C4-2B (cell line): ENCODE measurements at regions not wholly inside any gene's neighbourhood (a gene's known extent, or its start where the extent isn't known, plus 50 kb on each side); places are given as distances from the start of the nearest gene placed in this dataset.

ENCODE experiments used
- ZFX ChIP-seq: fragments of 450-650 bp; IDR thresholded peaks from 2 replicates; pipeline ENCODE4 v1.6.1; 2017
- TF ChIP-seq, protein P1 (sequence below): fragments of 450-650 bp; conservative IDR thresholded peaks from 2 replicates; pipeline ENCODE4 v1.5.1; 2017; ENCODE audit warnings: mild to moderate bottlenecking

DNA sequence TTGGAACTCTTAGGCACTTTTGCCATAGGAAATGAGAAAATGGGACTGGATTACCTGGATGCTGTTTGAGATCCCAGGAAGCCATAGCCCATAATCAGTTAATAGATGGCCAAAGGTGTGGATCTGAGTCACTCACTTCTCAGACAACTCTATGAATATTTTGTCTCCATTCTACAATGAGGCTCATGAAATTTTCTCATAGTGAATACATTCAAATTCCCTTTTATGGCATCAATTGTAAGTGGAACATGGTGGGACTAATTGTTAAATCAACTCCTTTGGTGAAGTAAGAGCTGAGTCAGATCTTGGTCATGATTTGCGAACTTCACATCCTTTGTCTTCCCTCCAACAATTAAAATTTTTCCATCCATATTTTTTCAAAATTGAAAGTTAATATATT, 222.1 kb downstream of the ARL4A start:
- TF ChIP-seq, protein P1, sequence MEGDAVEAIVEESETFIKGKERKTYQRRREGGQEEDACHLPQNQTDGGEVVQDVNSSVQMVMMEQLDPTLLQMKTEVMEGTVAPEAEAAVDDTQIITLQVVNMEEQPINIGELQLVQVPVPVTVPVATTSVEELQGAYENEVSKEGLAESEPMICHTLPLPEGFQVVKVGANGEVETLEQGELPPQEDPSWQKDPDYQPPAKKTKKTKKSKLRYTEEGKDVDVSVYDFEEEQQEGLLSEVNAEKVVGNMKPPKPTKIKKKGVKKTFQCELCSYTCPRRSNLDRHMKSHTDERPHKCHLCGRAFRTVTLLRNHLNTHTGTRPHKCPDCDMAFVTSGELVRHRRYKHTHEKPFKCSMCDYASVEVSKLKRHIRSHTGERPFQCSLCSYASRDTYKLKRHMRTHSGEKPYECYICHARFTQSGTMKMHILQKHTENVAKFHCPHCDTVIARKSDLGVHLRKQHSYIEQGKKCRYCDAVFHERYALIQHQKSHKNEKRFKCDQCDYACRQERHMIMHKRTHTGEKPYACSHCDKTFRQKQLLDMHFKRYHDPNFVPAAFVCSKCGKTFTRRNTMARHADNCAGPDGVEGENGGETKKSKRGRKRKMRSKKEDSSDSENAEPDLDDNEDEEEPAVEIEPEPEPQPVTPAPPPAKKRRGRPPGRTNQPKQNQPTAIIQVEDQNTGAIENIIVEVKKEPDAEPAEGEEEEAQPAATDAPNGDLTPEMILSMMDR: no peak
- no peak for TF ChIP-seq ZFX
